Vagina (tissue), 2 donors: ENCODE measurements at regions not wholly inside any gene's neighbourhood (a gene's known extent, or its start where the extent isn't known, plus 50 kb on each side); places are given as distances from the start of the nearest gene placed in this dataset.

Experiments
- POLR2AphosphoS5 ChIP-seq, 2 donors: sonication (generic); formaldehyde crosslinking; IDR thresholded peaks; one replicate each; pipeline ENCODE4 v1.9.0; 2017; ENCODE audit warnings: antibody characterized with exemption in 2 of 2, mild to moderate bottlenecking in 2 of 2, low read depth in 1 of 2; ENCODE audit not compliant: insufficient read depth in 1 of 2
- TF ChIP-seq, protein P1 (sequence below), 3 experiments: fragments of 450-650 bp in 2 of 3; fragments of 200-600 bp in 1 of 3; sonication (generic) in 1 of 3; IDR thresholded peaks; one replicate each; pipeline ENCODE4 v1.5.1; 2017 to 2019; ENCODE audit warnings: antibody characterized with exemption in 3 of 3, mild to moderate bottlenecking in 2 of 3, moderate library complexity in 2 of 3

DNA sequence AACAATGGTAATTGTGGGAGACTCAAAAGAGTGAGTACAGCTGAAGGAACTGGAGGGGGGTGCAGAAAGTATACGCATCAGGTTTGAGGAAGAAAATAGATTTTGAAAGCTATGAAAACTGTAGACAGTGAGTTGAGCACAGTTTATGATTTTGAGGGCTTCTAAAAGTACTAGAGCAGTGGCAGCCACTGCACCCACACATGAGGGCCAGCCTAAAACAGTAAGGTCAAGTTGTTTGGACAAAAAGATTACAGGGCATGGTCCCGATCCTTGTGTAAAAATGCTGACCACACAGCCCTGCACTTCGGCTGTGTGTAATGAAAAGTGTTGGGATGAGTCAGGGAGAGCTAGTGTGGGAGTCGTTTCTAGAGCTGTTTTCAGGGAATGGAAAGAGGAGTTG, 2282.1 kb downstream of the TP53TG3F start:
- TF ChIP-seq POLR2AphosphoS5 (IDR thresholded peaks at IDR 0.05; ENCODE audit: insufficient read depth in 1 of 2, low read depth in 1 of 2) = no peak
- TF ChIP-seq, protein P1, sequence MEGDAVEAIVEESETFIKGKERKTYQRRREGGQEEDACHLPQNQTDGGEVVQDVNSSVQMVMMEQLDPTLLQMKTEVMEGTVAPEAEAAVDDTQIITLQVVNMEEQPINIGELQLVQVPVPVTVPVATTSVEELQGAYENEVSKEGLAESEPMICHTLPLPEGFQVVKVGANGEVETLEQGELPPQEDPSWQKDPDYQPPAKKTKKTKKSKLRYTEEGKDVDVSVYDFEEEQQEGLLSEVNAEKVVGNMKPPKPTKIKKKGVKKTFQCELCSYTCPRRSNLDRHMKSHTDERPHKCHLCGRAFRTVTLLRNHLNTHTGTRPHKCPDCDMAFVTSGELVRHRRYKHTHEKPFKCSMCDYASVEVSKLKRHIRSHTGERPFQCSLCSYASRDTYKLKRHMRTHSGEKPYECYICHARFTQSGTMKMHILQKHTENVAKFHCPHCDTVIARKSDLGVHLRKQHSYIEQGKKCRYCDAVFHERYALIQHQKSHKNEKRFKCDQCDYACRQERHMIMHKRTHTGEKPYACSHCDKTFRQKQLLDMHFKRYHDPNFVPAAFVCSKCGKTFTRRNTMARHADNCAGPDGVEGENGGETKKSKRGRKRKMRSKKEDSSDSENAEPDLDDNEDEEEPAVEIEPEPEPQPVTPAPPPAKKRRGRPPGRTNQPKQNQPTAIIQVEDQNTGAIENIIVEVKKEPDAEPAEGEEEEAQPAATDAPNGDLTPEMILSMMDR (IDR thresholded peaks at IDR 0.05) = no peak
